ENCODE measurements at regions not wholly inside any gene's neighbourhood (a gene's known extent, or its start where the extent isn't known, plus 50 kb on each side); places are given as distances from the start of the nearest gene placed in this dataset.

DNA sequence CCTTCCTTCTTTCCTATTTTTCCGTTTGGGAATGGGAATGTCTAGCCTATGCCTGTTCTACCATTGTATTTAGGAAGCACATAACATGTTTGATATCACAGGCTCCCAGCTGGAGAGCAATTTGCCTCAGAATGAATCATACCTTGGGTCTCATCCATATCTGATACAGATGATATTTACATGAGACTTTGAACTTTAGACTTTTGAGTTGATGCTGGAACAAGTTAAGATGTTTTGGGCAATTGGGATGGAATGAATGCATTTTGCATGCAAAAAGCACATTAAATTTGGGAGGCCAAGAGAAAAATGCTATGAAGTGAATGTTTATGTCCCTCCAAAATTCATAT, 61.9 kb upstream of the BEGAIN start:
- H3K27ac ChIP-seq = no peak overlapping the region
- intact Hi-C loops (cut with DNase I) = loop anchor here (10.0 kb wide), 1 partner anchor 264 kb away; no protein-coding TSS in a partner anchor
- no peaks in the 10 kb centered on the region for H3K9me3 ChIP-seq
- DNase-seq = no peak
- no peak for TF ChIP-seq CTCF (IDR thresholded peaks at IDR 0.05)
- H3K4me1 ChIP-seq = peaks cover 8% of the 10 kb centered on the region
- no peaks in the 10 kb centered on the region for H3K36me3 ChIP-seq
- H3K4me3 ChIP-seq = no peak overlapping the region
- peaks cover 6% of the 10 kb centered on the region for H3K27me3 ChIP-seq (ENCODE audit: low read depth)
- no peak for ATAC-seq

DNA sequence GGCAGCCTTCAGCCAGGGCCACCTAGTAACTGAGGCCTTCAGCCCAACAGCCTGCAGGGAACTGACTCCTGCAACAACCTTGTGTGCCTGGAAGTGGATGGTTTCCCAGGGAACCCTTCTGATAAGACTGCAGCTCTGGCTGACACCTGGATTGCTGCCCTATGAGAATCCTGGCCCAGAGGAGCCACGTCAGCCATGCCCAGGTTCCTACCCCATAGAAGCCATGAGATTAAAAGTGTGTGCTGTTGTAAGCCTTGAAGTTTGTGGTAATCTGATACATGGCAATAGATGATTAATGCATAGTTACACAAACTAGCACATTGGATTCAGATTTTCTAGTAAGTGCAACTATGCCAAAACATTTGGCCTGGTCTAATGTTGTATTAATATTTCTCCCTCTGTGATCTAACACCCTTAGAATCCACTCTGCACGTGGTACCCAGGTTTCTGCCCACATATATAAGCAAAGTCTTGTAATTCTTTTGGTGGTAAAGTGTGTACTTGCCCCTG, 64.8 kb upstream of the BEGAIN start:
- no peak for DNase-seq
- H3K27me3 ChIP-seq (ENCODE audit: low read depth) = peaks cover 25% of the 10 kb centered on the region
- intact Hi-C loops (cut with DNase I) = no loop called here
- no peaks in the 10 kb centered on the region for H3K36me3 ChIP-seq
- peaks cover 5% of the 10 kb centered on the region for H3K4me1 ChIP-seq
- no peak overlapping the region for H3K4me3 ChIP-seq
- ATAC-seq = no peak
- no peak for TF ChIP-seq CTCF (IDR thresholded peaks at IDR 0.05)
- H3K9me3 ChIP-seq = no peaks in the 10 kb centered on the region
- no peak overlapping the region for H3K27ac ChIP-seq

DNA sequence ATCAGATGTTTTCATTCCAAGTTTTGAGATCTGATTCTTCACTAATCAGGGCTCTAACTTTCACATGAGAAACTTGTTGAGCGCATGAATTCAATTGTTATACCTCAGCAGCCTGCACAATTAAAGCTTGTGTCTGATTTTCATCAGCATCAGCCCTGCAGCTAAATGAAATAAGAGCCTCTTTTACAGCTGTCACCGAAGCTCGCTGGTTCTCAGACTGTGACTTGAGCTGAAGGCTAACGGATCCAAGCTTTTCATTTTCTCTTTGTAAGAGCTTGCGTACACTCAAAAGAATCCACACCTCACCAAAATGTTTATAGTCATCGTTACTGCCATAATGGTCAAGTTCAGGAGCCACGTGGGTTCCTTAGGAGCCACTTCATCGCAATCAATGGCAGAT, 65.5 kb upstream of the BEGAIN start:
- no peaks in the 10 kb centered on the region for H3K9me3 ChIP-seq
- TF ChIP-seq CTCF (IDR thresholded peaks at IDR 0.05) = no peak
- H3K36me3 ChIP-seq = no peaks in the 10 kb centered on the region
- H3K4me3 ChIP-seq = no peak overlapping the region
- H3K27me3 ChIP-seq (ENCODE audit: low read depth) = peaks cover 25% of the 10 kb centered on the region
- intact Hi-C loops (cut with DNase I) = no loop called here
- H3K27ac ChIP-seq = no peak overlapping the region
- ATAC-seq (no peak), DNase-seq (no peak)
- peaks cover 5% of the 10 kb centered on the region for H3K4me1 ChIP-seq

GRCh38 chr14:100653409-100653808, 66.2 kb upstream of the BEGAIN start:
- no peaks in the 10 kb centered on the region for H3K9me3 ChIP-seq
- no peaks in the 10 kb centered on the region for H3K36me3 ChIP-seq
- peaks cover 25% of the 10 kb centered on the region for H3K27me3 ChIP-seq (ENCODE audit: low read depth)
- TF ChIP-seq CTCF (IDR thresholded peaks at IDR 0.05) = peak; percentile 47
- H3K27ac ChIP-seq = no peak overlapping the region
- no peak overlapping the region for H3K4me3 ChIP-seq
- DNase-seq (no peak), ATAC-seq (no peak)
- peaks cover 5% of the 10 kb centered on the region for H3K4me1 ChIP-seq
- intact Hi-C loops (cut with DNase I) = no loop called here

- DNase-seq (no peak), ATAC-seq (peak in 1 of 2 donors; percentile 46)
- TF ChIP-seq CTCF (IDR thresholded peaks at IDR 0.05) = no peak
- H3K4me3 ChIP-seq = peak overlapping the region; percentile 28
- peaks cover 5% of the 10 kb centered on the region for H3K4me1 ChIP-seq
- no peaks in the 10 kb centered on the region for H3K36me3 ChIP-seq
- intact Hi-C loops (cut with DNase I) = no loop called here
- peaks cover 25% of the 10 kb centered on the region for H3K27me3 ChIP-seq (ENCODE audit: low read depth)
- H3K9me3 ChIP-seq = no peaks in the 10 kb centered on the region
- no peak overlapping the region for H3K27ac ChIP-seq
Measured at GRCh38 chr14:100654025-100654813, 67.0 kb upstream of the BEGAIN start.

Measured in lower lobe of right lung (tissue), 2 donors.